ENCODE measurements at regions not wholly inside any gene's neighbourhood (a gene's known extent, or its start where the extent isn't known, plus 50 kb on each side); places are given as distances from the start of the nearest gene placed in this dataset.

DNA sequence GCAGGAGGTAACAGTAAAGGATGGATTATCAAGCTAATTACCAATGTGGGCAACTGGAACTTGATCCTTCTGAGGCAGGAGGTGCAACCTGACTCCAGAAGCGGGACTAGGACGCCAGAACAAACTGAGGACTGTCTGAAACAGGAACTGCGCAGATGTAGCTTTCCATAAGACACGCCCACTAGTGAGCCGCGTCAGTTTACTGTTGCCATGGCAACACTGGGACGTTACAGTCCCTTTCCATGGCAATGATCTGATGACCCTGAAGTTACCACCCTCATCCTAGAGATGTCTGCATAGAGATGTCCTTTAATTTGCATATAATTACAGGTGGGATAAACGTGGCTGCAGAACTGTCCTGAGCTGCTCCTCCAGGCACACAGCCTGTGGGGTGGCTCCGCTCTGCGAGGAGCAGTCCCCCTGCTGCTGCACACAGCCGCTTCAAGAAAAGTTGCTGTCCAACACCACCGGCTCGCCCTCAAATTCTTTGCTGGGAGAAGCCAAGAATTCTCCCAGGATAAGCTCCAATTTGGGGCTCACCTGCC is 816.6 kb downstream of the UQCRFS1 start:
- Histone ChIP-seq H3K27ac (no peak overlapping the region), H3K4me3 (no peak overlapping the region)
- TF ChIP-seq, protein P1, sequence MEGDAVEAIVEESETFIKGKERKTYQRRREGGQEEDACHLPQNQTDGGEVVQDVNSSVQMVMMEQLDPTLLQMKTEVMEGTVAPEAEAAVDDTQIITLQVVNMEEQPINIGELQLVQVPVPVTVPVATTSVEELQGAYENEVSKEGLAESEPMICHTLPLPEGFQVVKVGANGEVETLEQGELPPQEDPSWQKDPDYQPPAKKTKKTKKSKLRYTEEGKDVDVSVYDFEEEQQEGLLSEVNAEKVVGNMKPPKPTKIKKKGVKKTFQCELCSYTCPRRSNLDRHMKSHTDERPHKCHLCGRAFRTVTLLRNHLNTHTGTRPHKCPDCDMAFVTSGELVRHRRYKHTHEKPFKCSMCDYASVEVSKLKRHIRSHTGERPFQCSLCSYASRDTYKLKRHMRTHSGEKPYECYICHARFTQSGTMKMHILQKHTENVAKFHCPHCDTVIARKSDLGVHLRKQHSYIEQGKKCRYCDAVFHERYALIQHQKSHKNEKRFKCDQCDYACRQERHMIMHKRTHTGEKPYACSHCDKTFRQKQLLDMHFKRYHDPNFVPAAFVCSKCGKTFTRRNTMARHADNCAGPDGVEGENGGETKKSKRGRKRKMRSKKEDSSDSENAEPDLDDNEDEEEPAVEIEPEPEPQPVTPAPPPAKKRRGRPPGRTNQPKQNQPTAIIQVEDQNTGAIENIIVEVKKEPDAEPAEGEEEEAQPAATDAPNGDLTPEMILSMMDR (IDR thresholded peaks at IDR 0.05) = no peak
- DNase-seq (ENCODE audit: low spot score) = no peak

DNA sequence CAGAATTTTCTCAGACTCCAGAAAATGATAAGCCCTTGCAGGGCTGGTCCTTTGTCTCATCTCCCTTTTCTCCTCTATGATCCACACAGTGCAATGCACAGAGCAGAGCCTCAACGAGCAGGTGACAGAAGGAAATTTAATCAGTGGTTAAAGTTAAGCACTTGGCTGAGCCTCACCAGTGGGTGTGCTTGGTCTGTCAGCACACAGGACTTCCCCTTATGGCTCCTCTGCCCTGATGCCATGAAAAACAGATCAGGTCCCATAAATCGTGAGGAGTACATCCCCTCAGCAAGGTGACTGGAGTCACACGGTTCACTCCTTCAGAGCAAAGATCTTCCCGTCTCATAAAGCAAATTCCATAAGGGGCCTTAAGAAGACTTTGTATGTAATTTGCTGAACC is 818.2 kb downstream of the UQCRFS1 start:
- TF ChIP-seq, protein P1 (IDR thresholded peaks at IDR 0.05) = no peak
- Histone ChIP-seq H3K27ac (no peak overlapping the region), H3K4me3 (no peak overlapping the region)
- DNase-seq (ENCODE audit: low spot score) = no peak

DNA sequence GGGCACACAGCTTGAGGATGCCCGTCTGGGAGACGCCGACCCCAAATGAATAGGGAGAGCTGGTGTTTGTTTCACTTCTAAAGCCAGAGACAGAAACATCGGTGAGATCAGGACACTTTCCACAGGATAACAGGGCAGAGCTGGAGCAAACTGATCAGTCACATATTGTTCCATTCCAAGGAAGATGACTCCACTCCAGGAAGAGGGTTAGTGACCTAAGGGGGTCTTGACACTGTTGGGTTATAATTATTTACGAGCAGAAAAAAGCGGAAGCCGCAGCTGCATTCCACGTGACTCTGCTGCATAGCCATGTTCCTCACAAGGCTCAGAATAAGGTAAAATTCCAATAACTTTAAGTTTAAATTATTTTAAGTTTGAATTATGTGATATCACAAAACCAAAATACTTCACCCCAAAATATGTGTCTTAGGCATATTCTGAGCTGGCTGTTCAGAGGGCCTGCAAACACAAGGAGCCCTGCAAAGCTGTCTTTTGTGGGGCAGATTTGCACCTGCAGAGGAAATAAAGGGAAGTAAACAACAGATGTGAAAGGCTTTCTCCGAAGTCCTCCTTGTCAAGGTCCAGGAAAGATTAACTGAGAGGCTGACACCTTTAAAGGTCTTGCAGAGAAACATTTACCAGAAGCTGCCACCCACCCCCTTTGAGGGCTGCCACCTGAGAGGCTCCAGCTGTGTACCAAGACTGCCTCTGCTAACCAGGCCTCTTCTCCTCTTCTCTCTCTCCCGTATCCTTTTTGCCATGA is 819.2 kb downstream of the UQCRFS1 start:
- TF ChIP-seq, protein P1 (IDR thresholded peaks at IDR 0.05) = no peak
- Histone ChIP-seq H3K27ac (no peak overlapping the region), H3K4me3 (no peak overlapping the region)
- no peak for DNase-seq (ENCODE audit: low spot score)

DNA sequence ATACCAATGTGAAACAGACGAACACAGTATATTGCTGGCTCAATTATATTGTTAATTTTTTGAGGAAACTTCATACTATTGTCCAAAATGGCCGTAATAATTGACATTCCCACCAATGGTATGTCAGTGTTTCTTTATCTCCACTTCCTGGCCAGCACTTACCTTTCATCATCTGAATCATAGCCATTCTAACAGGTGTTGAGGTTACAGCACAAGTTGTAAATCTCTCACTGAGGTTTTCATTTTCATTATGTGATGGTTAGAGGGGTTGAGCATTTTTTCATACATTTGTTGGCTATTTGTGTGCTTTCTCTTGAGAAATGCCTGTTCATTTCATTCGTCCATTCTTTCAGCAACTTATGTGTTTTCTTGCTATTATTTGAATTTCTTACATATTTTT is 824.0 kb downstream of the UQCRFS1 start:
- Histone ChIP-seq H3K27ac (no peak overlapping the region), H3K4me3 (no peak overlapping the region)
- no peak for DNase-seq (ENCODE audit: low spot score)
- TF ChIP-seq, protein P1 (IDR thresholded peaks at IDR 0.05) = no peak

DNA sequence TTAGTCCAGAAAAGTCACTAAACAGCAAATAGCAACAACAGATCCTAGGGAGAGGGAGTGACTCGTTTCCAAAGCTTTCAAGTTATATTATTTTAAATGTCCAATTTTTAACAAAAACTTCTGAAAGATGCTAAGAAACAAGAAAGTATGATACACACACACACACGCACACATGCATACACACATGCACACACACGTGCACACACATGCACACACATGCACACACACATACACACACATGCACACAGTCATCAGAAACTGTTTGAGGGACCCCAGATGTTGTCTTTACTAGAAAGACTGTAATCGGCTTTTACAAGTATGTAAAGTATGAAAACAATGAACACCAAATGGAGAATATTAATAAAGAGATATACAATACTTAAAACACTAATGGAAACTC is 825.4 kb downstream of the UQCRFS1 start:
- H3K27ac ChIP-seq = no peak overlapping the region
- H3K4me3 ChIP-seq = no peak overlapping the region
- DNase-seq (ENCODE audit: low spot score) = no peak
- TF ChIP-seq, protein P1 (IDR thresholded peaks at IDR 0.05) = no peak

DNA sequence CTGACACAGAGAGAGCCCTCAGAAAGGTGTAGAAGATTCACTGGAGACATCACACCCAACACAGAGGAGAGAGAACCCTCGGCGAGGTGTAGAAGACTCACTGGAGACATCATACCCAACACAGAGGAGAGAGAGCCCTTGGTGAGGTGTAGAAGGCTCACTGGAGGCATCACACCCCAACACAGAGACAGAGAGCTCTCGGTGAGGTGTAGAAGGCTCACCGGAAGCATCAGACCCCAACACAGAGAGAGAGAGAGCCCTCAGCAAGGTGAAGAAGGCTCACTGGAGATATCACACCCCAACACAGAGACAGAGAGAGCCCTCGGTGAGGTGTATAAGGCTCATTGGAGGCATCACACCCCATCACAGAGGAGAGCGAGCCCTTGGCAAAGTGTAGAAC is 826.5 kb downstream of the UQCRFS1 start:
- TF ChIP-seq, protein P1 (IDR thresholded peaks at IDR 0.05) = no peak
- Histone ChIP-seq H3K27ac (no peak overlapping the region), H3K4me3 (no peak overlapping the region)
- no peak for DNase-seq (ENCODE audit: low spot score)

DNA sequence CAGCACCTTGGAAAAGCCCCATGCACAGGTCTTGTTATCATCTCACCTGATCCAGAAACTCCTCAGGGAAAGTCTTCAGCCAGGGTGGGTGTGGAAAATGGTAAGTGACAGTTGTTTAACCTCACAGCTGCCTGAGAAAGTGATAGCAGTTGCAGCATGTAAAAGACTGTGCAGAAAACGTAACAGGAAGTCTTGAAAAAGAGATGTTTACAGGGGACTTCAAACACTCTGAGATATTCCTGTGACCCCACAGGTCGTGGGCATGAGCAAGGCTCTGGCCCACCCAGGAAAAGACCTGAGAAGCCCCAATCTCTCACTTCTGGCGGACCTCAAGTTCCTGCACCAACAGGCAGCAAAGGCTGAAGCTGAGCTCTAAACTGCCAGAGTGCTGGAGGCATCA is 826.9 kb downstream of the UQCRFS1 start:
- DNase-seq (ENCODE audit: low spot score) = no peak
- TF ChIP-seq, protein P1 (IDR thresholded peaks at IDR 0.05) = no peak
- Histone ChIP-seq H3K4me3 (no peak overlapping the region), H3K27ac (no peak overlapping the region)

Data from coronary artery (tissue), 2 donors.